ENCODE measurements at regions not wholly inside any gene's neighbourhood (a gene's known extent, or its start where the extent isn't known, plus 50 kb on each side); places are given as distances from the start of the nearest gene placed in this dataset.

DNA sequence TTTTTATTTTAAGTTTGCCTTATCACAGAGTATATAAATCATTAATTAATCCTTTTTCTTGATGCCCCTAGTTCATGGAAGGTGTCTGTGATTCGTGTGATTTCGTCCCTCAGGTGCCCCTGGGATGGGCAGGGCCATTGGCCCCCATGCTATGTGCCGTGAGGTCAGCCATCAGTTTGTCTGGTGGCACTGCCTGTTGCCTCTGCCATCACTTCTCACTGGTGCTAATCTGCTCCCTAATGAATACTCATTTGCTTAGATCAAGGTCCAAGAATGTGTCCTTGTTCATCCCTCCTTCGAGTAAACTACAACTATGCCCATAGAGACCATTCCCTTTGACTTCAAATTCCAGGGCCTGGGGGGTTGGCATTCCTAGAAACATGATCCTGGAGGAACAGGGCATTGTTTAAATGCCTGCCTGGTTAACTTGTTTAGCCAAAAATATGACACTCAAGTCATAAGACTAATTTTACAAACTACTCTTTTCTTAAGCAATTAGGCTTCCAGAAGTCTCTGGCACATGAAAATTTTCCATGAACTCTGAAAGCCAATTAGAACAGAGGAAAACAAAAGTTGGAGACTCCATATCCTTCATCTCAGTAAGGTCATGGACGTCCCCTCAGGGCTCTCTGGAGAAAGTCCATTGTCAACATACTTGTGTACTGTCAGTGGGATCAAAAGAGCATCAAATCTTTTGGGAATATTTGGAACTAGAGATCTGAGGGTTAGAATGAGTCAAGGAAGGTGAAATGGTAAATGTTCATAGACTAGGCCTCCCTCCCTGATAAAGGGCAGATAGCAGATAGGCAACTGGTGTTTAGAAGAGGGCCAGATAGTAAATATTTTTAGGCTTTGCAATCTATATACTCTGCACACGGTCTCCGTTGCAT is 90.9 kb upstream of the PLXNC1 start:
- no peaks in the 10 kb centered on the region for H3K9me3 ChIP-seq (replicated peaks; ENCODE audit: control insufficient read depth, low read depth, low read length)
- no peak overlapping the region for H3K27ac ChIP-seq (ENCODE audit: low read length)
- DNase-seq = no peak
- 94% methylated on average over 4 of the region's 7 CpGs for WGBS (ENCODE audit: insufficient coverage)
- no peaks in the 10 kb centered on the region for H3K36me3 ChIP-seq (ENCODE audit: control insufficient read depth, insufficient read depth, low read length)
- H3K27me3 ChIP-seq (ENCODE audit: control insufficient read depth, insufficient read depth, low read length) = no peaks in the 10 kb centered on the region
- peaks cover 4% of the 10 kb centered on the region for H3K4me1 ChIP-seq (ENCODE audit: control insufficient read depth, insufficient read depth, low read length)
- H3K4me3 ChIP-seq (ENCODE audit: low read length) = no peak overlapping the region

DNA sequence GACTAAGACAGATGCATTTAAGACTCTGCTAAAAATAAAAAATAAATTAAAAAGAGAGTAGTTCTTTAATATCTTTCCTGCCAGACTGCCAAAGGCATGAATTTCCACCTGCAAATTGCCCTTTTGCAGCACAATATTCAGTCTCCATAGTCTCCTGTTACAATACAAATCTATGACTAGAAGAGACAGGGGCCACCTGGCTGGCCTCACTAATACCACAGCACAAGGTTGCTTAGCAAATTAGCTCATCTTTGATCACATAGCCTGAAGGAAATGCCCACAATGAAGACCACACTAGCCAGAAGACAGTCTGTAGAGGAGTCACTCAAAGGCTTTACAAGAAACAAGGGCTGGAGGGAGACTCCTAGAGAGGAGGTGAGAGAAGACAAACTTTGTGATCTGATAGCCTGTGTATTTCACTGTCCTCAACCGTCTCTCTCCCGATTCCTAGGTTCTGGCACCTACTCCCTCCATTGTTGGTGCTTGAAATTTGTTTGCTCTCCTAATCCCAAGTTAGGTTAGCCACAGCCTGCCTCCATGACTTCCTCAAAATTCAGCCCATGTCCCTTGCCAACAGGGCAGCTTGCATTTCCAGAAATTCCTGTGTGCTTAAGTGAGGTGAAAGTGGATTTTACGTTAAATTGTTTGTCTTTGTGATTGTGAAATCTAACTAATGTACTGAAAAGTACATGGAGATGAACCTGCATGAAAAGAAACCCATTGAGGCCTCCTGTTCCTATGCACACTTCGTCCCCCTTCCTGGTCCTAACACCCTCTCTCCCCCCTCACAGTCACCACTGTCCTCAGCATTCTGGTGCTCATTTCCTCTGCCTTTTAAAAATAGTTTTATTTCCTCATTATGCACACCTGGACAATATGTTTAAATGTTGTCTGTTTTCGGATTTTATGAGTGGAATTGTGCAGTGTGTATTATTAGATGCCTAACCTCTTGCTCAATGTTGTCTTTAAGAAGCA is 88.7 kb upstream of the PLXNC1 start:
- no peak overlapping the region for H3K27ac ChIP-seq (ENCODE audit: low read length)
- no peaks in the 10 kb centered on the region for H3K9me3 ChIP-seq (replicated peaks; ENCODE audit: control insufficient read depth, low read depth, low read length)

GRCh38 chr12:94062194-94062593 is 86.2 kb upstream of the PLXNC1 start:
- Histone ChIP-seq H3K27me3 (ENCODE audit: control insufficient read depth, insufficient read depth, low read length) (no peaks in the 10 kb centered on the region), H3K4me1 (ENCODE audit: control insufficient read depth, insufficient read depth, low read length) (peaks cover 9% of the 10 kb centered on the region), H3K4me3 (ENCODE audit: low read length) (no peak overlapping the region), H3K9me3 (replicated peaks; ENCODE audit: control insufficient read depth, low read depth, low read length) (no peaks in the 10 kb centered on the region), H3K27ac (ENCODE audit: low read length) (no peak overlapping the region), H3K36me3 (ENCODE audit: control insufficient read depth, insufficient read depth, low read length) (no peaks in the 10 kb centered on the region)
- DNase-seq = no peak
- WGBS (ENCODE audit: insufficient coverage) = no CpG with 5 or more reads among the region's 1 CpG

More for the DNA sequence above, 88.7 kb upstream of the PLXNC1 start:
- 79% methylated on average over 2 of the region's 5 CpGs for WGBS (ENCODE audit: insufficient coverage)
- Histone ChIP-seq H3K4me3 (ENCODE audit: low read length) (no peak overlapping the region), H3K36me3 (ENCODE audit: control insufficient read depth, insufficient read depth, low read length) (no peaks in the 10 kb centered on the region), H3K27me3 (ENCODE audit: control insufficient read depth, insufficient read depth, low read length) (no peaks in the 10 kb centered on the region), H3K4me1 (ENCODE audit: control insufficient read depth, insufficient read depth, low read length) (peaks cover 12% of the 10 kb centered on the region)
- DNase-seq = no peak

GRCh38 chr12:94062796-94063635 is 85.4 kb upstream of the PLXNC1 start:
- 52% methylated on average over 3 of the region's 4 CpGs for whole genome bisulfite sequencing (ENCODE audit: insufficient coverage)
- Histone ChIP-seq H3K9me3 (replicated peaks; ENCODE audit: control insufficient read depth, low read depth, low read length) (no peaks in the 10 kb centered on the region), H3K27ac (ENCODE audit: low read length) (no peak overlapping the region)

DNA sequence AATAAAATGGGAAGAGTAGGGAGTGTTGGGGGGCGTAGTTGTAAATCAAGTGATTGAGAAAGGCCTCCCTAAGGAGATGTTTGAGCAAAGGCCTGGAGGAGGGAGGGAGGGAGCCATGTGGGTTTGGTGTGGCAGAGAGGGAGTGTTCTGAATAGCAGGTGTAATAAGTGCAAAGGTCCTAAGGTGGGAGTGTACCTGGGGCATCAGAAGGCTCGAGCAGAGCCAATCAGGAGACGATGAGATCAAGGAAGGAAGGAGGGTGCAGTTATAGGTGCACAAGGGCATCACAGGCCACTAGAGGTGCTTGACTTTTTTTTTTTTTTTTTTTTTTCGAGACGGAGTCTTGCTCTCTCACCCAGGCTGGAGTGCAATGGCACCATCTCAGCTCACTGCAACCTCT is 77.9 kb upstream of the PLXNC1 start:
- Histone ChIP-seq H3K4me3 (ENCODE audit: low read length) (no peak overlapping the region), H3K9me3 (replicated peaks; ENCODE audit: control insufficient read depth, low read depth, low read length) (no peaks in the 10 kb centered on the region), H3K27me3 (ENCODE audit: control insufficient read depth, insufficient read depth, low read length) (no peaks in the 10 kb centered on the region), H3K27ac (ENCODE audit: low read length) (no peak overlapping the region), H3K36me3 (ENCODE audit: control insufficient read depth, insufficient read depth, low read length) (no peaks in the 10 kb centered on the region), H3K4me1 (ENCODE audit: control insufficient read depth, insufficient read depth, low read length) (peaks cover 13% of the 10 kb centered on the region)
- DNase-seq = no peak
- 100% methylated on average over 2 of the region's 5 CpGs for WGBS (ENCODE audit: insufficient coverage)

More at GRCh38 chr12:94062796-94063635, 85.4 kb upstream of the PLXNC1 start:
- no peak for DNase-seq
- Histone ChIP-seq H3K4me3 (ENCODE audit: low read length) (no peak overlapping the region), H3K27me3 (ENCODE audit: control insufficient read depth, insufficient read depth, low read length) (no peaks in the 10 kb centered on the region), H3K36me3 (ENCODE audit: control insufficient read depth, insufficient read depth, low read length) (no peaks in the 10 kb centered on the region), H3K4me1 (ENCODE audit: control insufficient read depth, insufficient read depth, low read length) (peaks cover 8% of the 10 kb centered on the region)

DNA sequence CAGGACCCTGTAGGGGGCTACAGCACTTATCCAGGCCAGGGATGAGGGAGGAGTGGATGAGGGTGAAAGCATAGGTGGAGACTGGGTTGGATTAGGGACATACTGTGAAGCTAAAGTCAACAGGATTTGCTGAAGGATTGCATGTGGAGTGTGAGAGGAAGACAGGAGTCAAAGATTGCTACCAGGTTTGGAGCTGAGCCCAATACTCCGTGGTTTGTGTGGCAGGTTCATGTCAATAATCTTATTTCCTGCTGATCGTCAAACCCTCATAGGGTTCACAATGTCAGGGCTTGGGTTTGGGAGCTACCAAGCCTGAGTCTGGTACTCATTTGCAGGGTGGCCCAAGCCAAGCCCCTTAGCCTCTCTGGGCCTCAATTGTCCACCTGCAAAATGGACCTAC is 77.1 kb upstream of the PLXNC1 start:
- Histone ChIP-seq H3K4me3 (ENCODE audit: low read length) (no peak overlapping the region), H3K9me3 (replicated peaks; ENCODE audit: control insufficient read depth, low read depth, low read length) (no peaks in the 10 kb centered on the region), H3K27ac (ENCODE audit: low read length) (no peak overlapping the region), H3K4me1 (ENCODE audit: control insufficient read depth, insufficient read depth, low read length) (peaks cover 15% of the 10 kb centered on the region), H3K36me3 (ENCODE audit: control insufficient read depth, insufficient read depth, low read length) (no peaks in the 10 kb centered on the region), H3K27me3 (ENCODE audit: control insufficient read depth, insufficient read depth, low read length) (no peaks in the 10 kb centered on the region)
- no peak for DNase-seq
- 63% methylated on average over 2 of the region's 2 CpGs for WGBS (ENCODE audit: insufficient coverage)

- H3K27ac ChIP-seq (ENCODE audit: low read length) = peak overlapping the region; percentile 74
- H3K27me3 ChIP-seq (ENCODE audit: control insufficient read depth, insufficient read depth, low read length) = no peaks in the 10 kb centered on the region
- H3K4me3 ChIP-seq (ENCODE audit: low read length) = no peak overlapping the region
- no peaks in the 10 kb centered on the region for H3K36me3 ChIP-seq (ENCODE audit: control insufficient read depth, insufficient read depth, low read length)
- peak; percentile 69 for DNase-seq
- peaks cover 15% of the 10 kb centered on the region for H3K4me1 ChIP-seq (ENCODE audit: control insufficient read depth, insufficient read depth, low read length)
- H3K9me3 ChIP-seq (replicated peaks; ENCODE audit: control insufficient read depth, low read depth, low read length) = no peaks in the 10 kb centered on the region
- 85% methylated on average over 7 of the region's 9 CpGs for WGBS (ENCODE audit: insufficient coverage)
Measured at GRCh38 chr12:94073441-94074051, 74.8 kb upstream of the PLXNC1 start.

- peak; percentile 94 for DNase-seq
- no peaks in the 10 kb centered on the region for H3K27me3 ChIP-seq (ENCODE audit: control insufficient read depth, insufficient read depth, low read length)
- peaks cover 15% of the 10 kb centered on the region for H3K4me1 ChIP-seq (ENCODE audit: control insufficient read depth, insufficient read depth, low read length)
- no peaks in the 10 kb centered on the region for H3K9me3 ChIP-seq (replicated peaks; ENCODE audit: control insufficient read depth, low read depth, low read length)
- peak overlapping the region; percentile 74 for H3K27ac ChIP-seq (ENCODE audit: low read length)
- no peaks in the 10 kb centered on the region for H3K36me3 ChIP-seq (ENCODE audit: control insufficient read depth, insufficient read depth, low read length)
- 63% methylated on average over 9 of the region's 14 CpGs for WGBS (ENCODE audit: insufficient coverage)
- no peak overlapping the region for H3K4me3 ChIP-seq (ENCODE audit: low read length)
Measured at GRCh38 chr12:94074216-94074979, 74.0 kb upstream of the PLXNC1 start.
